ENCODE measurements at regions not wholly inside any gene's neighbourhood (a gene's known extent, or its start where the extent isn't known, plus 50 kb on each side); places are given as distances from the start of the nearest gene placed in this dataset.

DNA sequence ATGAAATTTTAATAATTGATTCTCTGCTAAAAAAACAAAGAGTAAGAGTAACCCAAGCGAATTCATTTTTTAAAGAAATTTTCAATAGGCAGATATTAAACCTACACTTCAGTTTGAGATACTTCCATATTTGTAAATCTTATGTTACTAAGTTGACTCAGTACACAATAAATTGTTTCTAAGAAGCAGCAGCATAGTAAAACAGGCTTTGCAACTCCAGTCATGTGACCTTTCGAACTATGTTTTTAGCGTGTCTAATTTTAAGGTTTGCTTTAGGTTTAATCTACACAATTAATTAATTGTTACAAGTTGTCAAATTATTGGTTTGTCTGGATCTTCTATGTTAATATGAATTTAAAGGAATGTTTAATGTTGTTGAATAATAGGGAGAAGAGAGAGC lies 708.9 kb upstream of the CITED2 start:
- no peak for DNase-seq (ENCODE audit: low spot score)

GRCh38 chr6:140082867-140083297 lies 708.4 kb upstream of the CITED2 start:
- no peak for DNase-seq (ENCODE audit: low spot score)

- DNase-seq (ENCODE audit: low spot score): no peak
These were observed 704.9 kb upstream of the CITED2 start for GRCh38 chr6:140079328-140079727.

GRCh38 chr6:140078561-140079125 lies 704.2 kb upstream of the CITED2 start:
- DNase-seq (ENCODE audit: low spot score): no peak

GRCh38 chr6:140077827-140078560 lies 703.5 kb upstream of the CITED2 start:
- DNase-seq (ENCODE audit: low spot score): no peak

GRCh38 chr6:140076105-140076504 lies 701.7 kb upstream of the CITED2 start:
- DNase-seq (ENCODE audit: low spot score): no peak

DNA sequence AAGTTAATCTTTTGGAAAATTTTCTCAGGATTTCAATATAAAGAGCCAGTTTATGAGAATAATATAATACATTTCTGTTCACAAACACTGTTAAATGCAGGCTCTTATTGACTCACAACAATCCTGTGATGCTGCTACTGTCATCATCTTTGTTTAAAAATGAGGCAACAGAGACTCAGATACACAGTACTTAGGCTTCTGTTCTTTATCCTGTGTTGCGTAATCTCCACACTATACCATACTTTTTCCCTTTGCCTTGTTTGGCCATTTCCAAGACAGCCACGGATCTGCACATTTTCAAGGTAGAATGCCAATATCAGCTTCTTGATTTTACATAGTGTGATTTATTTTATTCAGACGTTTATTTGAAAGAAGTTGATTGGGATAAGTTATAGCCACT lies 699.0 kb upstream of the CITED2 start:
- DNase-seq (ENCODE audit: low spot score): no peak

- no peak for DNase-seq (ENCODE audit: low spot score)
These were observed 697.2 kb upstream of the CITED2 start for GRCh38 chr6:140071601-140072062.

DNA sequence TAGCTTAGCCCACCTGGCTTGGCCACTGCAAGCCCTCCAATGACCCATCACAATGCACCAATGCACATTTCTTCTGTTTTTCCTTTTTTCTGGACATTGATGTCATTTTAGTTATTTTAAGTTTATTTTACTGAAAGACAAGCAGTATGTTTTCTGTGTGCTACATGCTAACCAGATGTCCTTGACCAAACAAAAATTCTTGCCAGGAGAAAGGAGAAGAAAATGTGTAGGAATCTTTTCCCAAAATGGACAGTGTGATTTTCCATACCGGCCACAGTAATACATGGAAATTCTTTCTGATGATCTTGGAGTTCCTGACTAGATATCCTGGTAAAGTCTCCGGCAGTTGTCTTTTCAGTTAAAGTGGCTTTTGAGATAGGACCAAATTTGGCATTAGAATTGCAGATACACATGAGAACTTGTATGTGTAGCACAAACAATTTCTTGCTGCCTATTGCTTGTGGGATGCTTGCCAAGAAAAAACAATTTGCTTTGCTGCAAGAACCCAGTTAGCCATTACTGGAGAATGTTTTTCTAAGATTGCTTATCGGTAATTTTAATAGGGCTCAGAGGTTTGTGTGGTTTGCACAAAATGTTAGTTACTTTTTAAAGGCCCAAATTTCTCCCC lies 696.5 kb upstream of the CITED2 start:
- DNase-seq (ENCODE audit: low spot score): no peak

GRCh38 chr6:140069576-140069975 lies 695.1 kb upstream of the CITED2 start:
- no peak for DNase-seq (ENCODE audit: low spot score)

DNA sequence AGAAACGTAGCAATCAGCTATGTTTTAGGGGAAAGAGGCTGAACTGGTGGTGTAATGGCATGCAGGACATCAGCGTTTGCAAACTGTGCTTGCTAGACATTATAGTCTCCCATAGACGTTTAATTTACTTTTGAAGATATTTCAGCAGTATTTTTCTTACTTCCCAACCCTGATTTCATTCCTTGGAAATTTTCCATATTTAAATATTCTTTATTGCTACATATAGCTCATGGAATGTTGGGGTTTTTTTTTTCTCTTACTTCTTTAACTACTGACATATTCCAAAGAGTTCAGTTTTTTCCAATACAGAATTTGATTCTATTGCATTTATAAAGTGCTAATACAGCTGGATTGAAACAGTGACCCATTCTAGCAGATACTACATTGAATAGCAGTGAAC lies 694.4 kb upstream of the CITED2 start:
- no peak for DNase-seq (ENCODE audit: low spot score)

- DNase-seq (ENCODE audit: low spot score): no peak
These were observed 689.9 kb upstream of the CITED2 start for GRCh38 chr6:140064366-140064765.

- no peak for DNase-seq (ENCODE audit: low spot score)
These were observed 688.6 kb upstream of the CITED2 start for GRCh38 chr6:140063021-140063399.

DNA sequence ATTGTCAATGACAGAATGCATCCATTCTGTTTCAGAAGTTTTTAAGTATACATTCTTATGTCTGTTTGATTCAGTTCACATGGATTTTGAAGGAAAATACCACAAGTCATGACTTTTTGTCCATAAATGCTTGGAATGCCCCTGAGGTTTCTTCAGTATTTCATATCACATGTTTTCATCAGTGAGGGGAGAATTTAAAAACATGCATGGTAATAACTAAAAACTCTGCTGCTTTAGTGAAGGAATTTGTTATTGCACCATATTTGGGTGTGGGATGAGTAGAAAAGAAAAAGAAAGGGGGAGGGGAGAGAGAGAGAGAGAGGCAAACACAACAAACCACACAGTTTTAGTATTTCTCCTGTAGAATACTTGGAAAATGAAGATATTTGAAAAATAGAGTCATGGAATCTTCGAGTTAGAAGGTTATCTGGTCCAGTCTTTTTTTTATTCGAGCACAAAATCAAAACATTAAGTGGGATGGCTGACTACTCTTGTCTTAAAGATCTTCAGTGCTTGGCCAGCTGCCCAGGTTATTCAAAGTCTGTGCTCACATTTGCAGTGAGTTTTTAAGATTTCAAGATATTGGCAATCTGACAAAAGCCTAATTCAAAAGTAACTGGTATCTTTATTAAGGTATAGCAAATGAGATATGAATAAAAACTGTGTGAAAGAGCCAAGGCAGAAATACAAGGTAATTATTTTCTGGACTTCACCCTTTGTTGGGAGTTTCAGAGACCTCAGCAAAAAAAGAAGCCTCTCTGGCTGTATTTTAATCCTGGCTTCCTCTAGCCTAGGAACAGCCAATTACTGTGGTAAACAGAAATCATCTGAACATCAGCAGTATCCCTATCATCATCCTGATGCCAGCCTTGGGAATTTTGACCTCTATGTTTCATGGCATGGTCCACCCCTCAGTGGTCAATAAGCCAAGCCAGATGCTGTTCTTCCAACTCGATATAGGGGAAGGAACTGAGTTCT lies 687.9 kb upstream of the CITED2 start:
- no peak for DNase-seq (ENCODE audit: low spot score)

DNA sequence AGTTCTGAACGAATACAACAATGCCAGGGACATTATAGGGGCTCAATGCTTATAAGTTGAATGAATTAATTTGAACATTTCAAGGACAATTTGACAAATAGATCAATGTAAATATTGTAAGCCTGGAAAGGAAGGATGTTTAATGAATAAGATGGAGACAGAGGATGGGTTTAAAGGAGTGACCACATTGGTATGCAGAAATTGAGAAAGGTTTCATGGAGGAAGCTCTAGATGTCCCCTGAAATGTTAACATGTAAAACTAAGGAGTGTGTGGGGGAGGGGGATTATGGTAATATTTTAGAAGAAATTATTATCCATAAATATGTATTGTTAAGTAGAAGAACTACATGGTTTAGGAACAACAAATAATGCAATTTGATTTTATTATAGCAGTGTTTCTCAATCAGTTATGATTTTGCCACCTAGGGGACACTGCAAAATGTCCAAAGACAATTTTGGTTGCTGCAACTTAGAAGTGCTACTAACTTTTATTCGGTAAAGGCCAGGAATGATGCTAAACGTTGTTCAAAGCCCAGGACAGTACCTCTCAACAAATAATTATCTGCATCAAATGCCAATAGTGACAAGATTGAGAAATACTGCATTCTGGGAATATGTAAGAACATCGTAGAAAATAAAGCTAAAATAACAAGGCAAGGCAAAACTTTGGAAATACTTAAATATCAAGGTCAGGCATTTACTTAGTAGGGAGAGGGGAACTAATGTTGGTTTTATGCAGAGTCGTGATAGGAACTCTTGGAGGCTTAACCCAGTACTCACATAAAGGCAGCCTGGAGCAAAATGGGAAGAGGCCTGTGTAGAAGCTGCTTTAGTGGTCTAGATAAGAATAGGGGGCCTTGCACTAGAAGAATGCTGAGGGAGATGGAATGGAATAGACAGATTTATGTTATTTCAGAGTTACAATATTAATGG lies 686.9 kb upstream of the CITED2 start:
- no peak for DNase-seq (ENCODE audit: low spot score)

DNA sequence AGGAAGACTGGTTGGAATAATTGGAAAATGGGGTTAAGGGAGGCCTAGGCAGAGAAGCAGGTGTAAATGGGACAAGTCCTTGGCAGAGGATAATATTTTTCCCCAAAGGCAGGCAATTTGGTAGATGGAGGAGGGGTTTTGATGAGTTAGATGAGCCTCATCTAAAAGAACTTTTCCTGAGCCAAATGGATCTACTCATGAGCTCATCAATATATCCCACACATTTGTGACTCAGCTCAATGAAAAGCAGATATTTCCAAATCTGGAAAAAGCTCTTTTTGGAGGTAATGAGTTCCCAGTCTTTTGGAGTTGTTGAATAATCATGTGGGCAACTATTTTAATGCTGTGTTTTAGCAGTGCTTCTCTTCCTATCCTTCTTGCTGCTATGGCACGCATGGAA lies 685.5 kb upstream of the CITED2 start:
- no peak for DNase-seq (ENCODE audit: low spot score)

- DNase-seq (ENCODE audit: low spot score): no peak
These were observed 684.4 kb upstream of the CITED2 start for GRCh38 chr6:140058863-140059262.

- no peak for DNase-seq (ENCODE audit: low spot score)
These were observed 678.6 kb upstream of the CITED2 start for GRCh38 chr6:140052736-140053729.
